NCI-H510A (cell line): ENCODE measurements at regions not wholly inside any gene's neighbourhood (a gene's known extent, or its start where the extent isn't known, plus 50 kb on each side); places are given as distances from the start of the nearest gene placed in this dataset.

Experiments used
- DNase-seq: peaks from one replicate; lab custom pipeline; 2025; lab: John Stamatoyannopoulos, UW

DNA sequence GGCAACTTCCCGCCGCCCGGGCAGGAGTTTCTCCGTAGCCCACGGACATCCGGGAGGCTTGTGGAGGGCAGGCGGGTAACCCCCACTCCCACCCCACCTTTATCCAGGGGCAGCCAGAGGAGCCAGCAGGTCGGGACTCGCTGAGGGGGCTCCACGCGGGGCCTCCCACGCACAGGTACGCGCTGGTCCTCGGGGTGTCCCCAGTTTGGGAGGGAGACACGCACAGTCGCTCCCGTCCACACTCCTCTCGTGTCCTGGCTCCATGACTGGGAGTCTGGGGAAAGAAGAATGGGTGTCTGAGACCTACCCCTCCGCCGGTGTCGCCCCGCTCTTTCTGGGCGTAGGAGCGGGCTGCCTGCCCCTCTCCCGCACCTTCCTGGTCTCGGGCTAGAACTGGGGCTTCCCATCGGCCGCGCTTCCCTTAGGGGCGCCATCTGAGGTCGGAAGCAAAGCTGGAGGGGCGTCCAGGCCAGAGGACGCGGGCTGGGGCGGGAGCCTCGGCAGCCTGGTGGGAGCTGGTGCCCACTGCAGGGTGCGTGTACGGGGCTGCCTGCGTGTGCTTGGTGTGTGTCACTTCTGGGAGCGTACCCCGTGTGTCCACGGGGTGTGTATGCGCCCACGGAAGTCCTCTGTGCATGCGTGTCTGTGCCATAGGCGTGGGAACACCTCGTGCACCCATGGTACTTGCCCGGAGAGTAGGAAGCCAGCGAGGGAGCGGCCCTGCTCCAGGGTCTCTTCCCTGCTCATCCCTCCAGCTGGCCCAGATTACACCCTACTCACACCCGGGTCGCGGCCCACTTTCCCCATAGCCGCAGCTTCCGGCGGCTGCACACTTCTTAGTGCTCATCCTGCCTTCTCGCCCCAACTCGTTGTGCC is 73.0 kb upstream of the LEP start:
- no peak for DNase-seq

GRCh38 chr7:128168667-128169210 is 72.3 kb upstream of the LEP start:
- DNase-seq: no peak

GRCh38 chr7:128170461-128170860 is 70.6 kb upstream of the LEP start:
- no peak for DNase-seq

GRCh38 chr7:128171342-128171918 is 69.6 kb upstream of the LEP start:
- no peak for DNase-seq

DNA sequence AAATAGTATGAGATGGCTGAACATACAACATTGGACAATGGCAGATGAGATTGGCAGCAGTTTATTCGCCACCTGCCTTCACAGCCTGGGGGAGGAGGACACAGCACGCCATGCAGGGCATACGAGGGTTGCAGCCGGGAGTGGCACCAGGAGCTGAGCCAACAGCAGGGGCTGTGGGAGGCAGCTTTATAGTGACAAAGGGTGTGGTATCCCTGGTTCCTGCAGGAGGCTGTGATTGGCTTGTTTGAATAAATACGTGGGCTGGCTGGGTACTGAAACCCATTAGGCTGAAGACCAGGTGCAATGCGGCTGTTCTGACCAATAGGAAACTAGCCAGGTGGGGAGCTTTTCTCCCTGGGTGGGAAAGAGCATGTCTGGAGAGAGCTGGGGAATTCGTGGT is 68.9 kb upstream of the LEP start:
- no peak for DNase-seq

- no peak for DNase-seq
Measured at GRCh38 chr7:128172963-128173362, 68.1 kb upstream of the LEP start.

- DNase-seq: no peak
Measured at GRCh38 chr7:128174386-128174785, 66.7 kb upstream of the LEP start.

DNA sequence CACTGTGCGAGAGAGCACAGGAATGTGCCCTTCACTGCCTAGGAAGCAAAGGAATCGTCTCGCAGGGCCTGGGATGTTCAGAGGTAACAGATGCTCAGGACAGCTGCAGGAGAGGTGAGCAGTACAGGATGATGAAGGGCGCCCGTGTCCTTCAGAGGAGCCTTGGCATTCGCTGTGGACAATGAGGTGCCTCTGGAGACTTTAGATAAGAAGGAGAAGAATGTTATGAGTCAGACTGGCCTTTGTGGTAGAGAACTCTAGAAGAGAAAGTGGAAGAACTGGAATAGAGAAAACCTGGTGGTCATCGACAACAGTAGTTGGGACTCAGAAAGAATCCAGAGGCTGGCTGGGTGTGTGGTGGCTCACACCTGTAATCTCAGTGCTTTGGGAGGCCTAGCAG is 64.4 kb upstream of the LEP start:
- DNase-seq: no peak

- no peak for DNase-seq
Measured at GRCh38 chr7:128177768-128178550, 63.1 kb upstream of the LEP start.

- DNase-seq: no peak
Measured at GRCh38 chr7:128178611-128179010, 62.5 kb upstream of the LEP start.

DNA sequence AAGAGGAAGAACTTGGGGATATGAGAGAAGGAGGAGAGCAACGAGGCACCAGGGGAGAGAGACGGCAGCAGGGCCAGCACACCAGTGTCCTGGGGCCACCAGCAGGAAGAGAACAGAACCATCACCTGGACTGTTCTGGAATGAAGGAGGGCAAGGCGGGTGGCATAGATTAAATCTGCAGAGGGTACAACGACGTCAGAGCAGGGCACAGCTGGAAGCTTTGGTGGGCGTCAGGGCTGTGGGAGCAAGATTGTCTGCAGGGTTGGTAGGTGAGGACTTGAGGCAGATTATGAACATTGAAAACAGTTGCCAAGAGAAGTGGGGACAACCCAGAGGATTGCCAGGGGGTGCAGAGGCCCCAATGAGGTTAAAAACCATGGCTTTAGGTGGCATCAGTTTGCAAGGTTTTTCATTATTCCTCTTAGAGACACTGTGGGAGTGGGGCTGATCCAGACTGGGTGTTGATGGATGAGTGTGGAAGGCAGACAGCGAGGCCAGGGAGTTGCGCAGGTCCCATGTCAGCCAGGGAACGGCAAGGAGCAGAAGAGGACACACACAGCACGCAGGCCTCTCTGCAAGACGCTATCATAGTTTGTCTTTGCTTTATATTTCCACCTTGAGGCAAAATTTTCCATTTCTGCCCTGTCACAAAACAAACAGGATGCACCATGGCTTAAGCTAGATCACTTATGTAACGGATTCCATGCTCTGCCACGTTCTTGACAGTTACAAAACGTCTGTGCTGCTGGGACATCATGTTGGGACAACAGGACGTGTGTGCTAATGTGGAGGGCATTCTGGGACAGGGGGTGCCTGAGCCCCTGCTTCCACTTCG is 52.5 kb upstream of the LEP start:
- no peak for DNase-seq

- DNase-seq: no peak
Measured at GRCh38 chr7:128189231-128189930, 51.7 kb upstream of the LEP start.

GRCh38 chr7:128190051-128190647 is 50.9 kb upstream of the LEP start:
- no peak for DNase-seq

GRCh38 chr7:128191136-128191844 is 49.8 kb upstream of the LEP start:
- no peak for DNase-seq
